NCI-H2196 (cell line): ENCODE measurements at regions not wholly inside any gene's neighbourhood (a gene's known extent, or its start where the extent isn't known, plus 50 kb on each side); places are given as distances from the start of the nearest gene placed in this dataset.

Experiments
- DNase-seq: peaks from one replicate; lab custom pipeline; 2025; ENCODE audit not compliant: unreplicated experiment; lab: John Stamatoyannopoulos, UW

DNA sequence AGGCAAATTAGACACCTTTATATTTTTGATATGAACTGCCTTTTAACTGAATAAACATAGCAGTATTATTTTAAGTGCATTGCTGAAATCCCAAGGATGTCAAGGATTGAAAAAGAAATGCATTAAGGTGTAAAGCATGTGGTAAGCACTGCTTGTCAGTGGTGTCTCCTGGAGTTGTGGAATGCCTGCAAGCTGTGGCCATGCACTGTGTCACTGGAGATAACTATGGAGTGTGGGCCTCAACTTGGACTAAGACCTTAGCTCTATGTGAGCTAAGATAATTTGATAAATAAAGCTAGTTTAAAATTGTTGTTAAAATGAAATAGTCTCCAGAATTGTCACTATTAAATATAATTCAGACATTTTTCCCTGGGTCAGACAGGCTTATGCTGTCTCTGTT, 156.6 kb upstream of the OPRM1 start:
- DNase-seq, result no peak

- DNase-seq, result no peak
These were observed 165.5 kb upstream of the OPRM1 start for GRCh38 chr6:153873541-153873940.

DNA sequence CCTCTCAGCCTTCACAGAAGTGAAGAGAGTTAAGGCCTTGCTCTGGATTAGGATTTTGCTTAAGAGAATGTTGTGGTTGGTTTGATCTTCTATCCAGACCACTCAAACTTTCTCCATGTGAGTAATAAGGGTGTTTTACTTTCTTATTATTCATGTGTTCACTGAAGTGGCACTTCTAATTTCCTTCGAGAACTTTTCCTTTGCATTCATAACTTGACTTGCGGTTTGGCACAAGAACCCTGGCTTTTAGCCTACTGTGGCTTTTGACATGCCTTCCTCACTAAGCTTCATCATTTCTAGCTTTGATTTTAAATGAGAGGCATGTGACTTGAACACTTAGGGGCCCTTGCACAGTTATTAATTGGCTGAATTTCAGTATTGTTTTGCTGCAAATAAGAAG, 166.1 kb upstream of the OPRM1 start:
- no peak for DNase-seq

DNA sequence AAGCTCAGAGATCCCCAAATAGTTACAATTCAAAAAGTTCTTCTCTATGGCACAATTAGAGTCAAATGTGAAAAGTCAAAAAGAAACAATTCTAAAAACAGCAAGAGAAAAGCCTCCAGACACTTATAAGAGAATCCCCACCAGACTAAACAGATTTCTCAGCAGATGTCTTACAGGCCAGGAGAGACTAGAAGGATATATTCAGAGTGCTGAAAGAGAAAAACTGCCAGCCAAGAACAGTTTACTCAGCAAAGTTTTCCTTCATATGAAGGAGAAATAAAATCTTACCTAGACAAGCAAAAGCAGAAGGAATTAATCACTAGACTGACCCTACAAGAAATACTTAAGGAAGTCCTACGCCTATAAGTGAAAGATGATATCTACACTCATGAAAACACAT, 176.1 kb upstream of the OPRM1 start:
- no peak for DNase-seq

GRCh38 chr6:153862139-153862538, 176.9 kb upstream of the OPRM1 start:
- no peak for DNase-seq

DNA sequence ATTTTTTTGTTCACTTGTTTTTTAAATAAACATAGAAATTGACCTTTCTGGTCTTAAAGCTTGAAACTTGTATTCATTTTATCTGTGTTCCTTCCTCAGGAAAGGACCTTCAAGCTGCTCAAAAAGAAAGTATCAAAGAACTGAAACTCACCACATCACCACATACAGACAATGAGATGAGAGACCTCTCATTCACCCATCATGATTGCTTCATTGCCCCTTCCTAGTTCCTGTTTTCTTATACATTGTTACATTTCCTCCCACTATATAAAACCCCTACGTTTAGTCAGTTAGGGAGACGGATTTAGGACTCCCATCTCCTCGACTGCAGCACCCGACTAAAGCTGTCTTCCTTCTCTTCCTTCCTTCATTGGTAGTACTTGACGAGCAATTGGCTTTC, 180.5 kb upstream of the OPRM1 start:
- no peak for DNase-seq

- no peak for DNase-seq
These were observed 182.1 kb upstream of the OPRM1 start for GRCh38 chr6:153856929-153857376.

GRCh38 chr6:153852481-153852880, 186.6 kb upstream of the OPRM1 start:
- no peak for DNase-seq

- DNase-seq, result no peak
These were observed 187.0 kb upstream of the OPRM1 start for GRCh38 chr6:153852034-153852433.

DNA sequence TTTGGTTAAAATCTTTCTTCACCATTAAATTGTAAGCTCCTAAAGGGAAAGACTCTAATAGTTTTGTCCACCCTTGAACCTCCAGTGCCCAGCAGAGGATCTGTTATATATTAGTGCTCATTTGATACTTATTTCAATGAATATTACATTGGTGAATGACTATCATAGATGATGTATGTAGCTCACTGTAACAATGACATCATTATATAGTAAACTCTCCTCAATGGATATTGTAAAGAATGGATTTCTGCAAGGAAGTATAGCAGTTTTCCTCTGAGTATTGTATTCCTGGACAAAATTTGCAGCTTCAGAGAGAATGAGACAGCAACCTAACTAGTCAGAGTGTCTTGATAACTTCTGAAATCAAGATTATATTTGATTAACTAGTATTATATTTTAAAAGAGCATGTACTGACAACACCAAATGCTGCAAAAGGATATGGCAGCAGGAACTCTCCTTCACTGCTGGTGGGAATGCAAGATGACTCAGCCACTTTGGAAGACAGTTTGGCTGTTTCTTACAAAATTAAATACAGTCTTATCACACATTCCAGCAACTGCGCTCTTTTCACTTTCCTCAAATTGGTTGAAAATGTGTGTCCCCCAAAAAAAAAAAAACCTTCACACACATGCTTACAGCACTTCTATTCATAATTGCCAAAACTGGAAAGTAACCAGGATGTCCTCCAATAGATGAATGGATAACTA, 189.8 kb upstream of the OPRM1 start:
- DNase-seq, result no peak

- DNase-seq, result no peak
These were observed 195.6 kb upstream of the OPRM1 start for GRCh38 chr6:153843420-153843819.

- DNase-seq, result no peak
These were observed 196.5 kb upstream of the OPRM1 start for GRCh38 chr6:153842491-153842890.

- DNase-seq, result no peak
These were observed 198.8 kb upstream of the OPRM1 start for GRCh38 chr6:153840039-153840850.

DNA sequence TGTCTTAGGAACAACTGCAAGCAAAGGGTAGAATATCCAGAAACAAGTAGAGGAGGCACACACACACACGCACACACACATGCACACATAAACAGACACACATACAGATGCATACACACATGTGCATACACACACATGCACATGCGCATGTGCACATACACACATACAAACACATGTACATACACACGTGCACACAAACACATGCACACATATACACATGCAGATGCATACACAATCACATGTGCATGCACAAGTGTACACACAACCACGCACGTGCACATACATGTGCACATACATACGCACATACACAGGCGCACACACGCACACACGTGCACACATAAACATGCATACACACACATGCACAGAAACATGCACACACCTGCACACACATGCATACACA, 206.5 kb upstream of the OPRM1 start:
- no peak for DNase-seq

- DNase-seq, result no peak
These were observed 207.5 kb upstream of the OPRM1 start for GRCh38 chr6:153831350-153832078.

- no peak for DNase-seq
These were observed 221.9 kb upstream of the OPRM1 start for GRCh38 chr6:153817173-153817572.

DNA sequence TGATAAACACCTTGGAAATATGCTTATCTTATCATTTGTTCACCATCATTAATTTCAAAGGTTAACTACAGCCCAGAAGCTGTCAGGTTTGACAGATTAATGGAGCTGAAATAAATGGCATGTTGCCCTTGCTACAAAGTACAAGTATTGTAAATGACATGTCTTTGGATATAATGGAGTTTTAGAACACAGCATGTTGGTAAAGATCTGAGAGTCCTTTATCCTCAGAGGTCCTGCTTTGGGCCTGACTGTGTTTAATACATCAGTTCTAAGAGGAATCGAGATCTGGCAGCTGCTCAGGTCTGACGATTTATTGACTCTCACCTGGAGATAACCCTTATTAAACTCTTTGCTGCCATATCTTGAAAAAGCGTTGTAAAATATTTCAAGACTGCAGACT, 222.7 kb upstream of the OPRM1 start:
- DNase-seq, result no peak

- no peak for DNase-seq
These were observed 224.9 kb upstream of the OPRM1 start for GRCh38 chr6:153814136-153814535.

- no peak for DNase-seq
These were observed 234.2 kb upstream of the OPRM1 start for GRCh38 chr6:153804755-153805330.

DNA sequence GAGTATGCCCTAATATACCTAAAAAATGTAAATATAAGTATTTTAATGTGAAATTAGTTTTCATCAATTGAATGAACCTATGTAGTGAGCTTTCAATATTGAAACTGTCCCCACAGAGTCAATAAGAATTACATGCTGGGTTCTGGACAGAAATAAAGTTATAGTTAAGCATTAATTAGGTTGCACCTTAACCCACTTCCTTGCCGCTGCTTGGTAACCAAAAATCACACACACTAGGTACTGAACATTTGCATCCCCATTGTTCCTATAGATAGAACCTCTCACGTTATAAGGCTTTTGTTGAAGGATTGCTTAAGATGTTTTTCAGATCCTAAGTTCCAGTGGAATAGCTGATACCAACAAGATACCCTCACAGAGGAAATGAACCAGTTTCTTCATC, 237.1 kb upstream of the OPRM1 start:
- no peak for DNase-seq

- no peak for DNase-seq
These were observed 238.4 kb upstream of the OPRM1 start for GRCh38 chr6:153800580-153801188.
